HG03520 (cell line): ENCODE measurements at regions not wholly inside any gene's neighbourhood (a gene's known extent, or its start where the extent isn't known, plus 50 kb on each side); places are given as distances from the start of the nearest gene placed in this dataset.

Source experiments
- ATAC-seq: cut with Tn5 transposase; IDR thresholded peaks from one replicate; pipeline ENCODE4 v1.9.1; 2021; ENCODE audit warnings: mild to moderate bottlenecking, moderate library complexity; ENCODE audit not compliant: unreplicated experiment

DNA sequence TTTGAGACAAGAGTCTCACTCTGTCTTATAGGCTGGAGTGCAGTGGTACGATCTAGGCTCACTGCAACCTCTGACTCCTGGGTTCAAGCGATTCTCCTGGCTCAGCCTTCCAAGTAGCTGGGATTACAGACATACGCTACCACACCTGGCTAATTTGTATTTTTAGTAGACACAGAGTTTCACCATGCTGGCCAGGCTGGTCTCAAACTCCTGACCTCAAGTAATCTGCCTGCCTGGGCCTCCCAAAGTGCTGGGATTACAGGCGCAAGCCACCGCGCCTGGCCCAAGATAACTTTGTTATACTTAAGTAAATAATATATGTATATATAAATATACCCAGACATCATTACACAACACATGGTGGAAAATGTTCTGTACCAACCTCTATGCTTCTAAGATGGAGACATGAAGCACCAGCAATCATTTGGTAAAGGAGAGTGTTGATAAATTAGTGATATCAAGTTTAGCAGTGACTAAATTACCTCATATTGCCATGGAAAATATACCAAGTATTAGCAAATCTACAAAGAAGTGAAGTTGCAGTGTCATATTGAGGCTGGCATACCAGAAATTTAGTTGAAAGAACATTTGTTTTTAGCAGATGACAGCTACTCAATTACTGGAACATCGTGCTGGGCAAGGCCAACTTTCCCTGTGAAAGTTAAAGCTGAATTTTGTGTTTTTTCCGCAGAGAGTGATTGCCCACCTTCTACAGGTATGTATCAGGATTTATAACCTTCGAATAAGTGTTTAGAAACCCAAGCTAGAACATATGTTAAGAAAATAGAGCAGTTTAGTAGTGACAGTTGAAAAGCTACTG, 177.7 kb downstream of the MYCN start:
- ATAC-seq = no peak

DNA sequence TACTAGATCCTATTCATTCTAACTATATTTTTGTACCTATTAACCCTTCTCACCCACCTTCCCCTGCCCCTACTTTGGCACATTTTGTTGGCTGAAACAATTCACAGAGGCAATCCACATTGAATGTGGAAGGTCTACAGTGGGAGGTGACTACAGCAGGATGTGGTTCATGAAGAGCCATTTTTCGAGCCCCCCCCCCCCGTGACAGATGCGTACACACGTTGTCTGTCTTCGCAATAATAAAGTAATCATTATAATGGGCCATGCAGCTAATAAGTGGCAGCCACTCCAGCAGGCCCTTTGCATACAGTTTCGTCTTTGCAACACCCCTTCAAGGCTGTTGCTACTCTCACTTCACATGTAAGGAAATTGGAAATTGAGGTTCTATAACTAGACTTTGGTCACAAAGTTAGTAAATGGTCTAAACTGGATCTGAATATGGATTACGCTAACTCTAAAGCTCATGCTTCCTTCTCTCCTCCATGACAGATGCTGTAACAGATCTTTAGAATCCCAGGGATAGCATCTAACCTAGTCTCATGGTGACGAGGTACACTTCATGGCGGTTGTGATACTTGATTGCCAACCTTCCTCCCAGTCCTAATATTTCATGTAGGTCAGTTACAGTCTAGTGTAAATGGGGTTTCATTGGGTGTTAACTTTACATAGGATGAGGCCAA, 176.8 kb downstream of the MYCN start:
- no peak for ATAC-seq

DNA sequence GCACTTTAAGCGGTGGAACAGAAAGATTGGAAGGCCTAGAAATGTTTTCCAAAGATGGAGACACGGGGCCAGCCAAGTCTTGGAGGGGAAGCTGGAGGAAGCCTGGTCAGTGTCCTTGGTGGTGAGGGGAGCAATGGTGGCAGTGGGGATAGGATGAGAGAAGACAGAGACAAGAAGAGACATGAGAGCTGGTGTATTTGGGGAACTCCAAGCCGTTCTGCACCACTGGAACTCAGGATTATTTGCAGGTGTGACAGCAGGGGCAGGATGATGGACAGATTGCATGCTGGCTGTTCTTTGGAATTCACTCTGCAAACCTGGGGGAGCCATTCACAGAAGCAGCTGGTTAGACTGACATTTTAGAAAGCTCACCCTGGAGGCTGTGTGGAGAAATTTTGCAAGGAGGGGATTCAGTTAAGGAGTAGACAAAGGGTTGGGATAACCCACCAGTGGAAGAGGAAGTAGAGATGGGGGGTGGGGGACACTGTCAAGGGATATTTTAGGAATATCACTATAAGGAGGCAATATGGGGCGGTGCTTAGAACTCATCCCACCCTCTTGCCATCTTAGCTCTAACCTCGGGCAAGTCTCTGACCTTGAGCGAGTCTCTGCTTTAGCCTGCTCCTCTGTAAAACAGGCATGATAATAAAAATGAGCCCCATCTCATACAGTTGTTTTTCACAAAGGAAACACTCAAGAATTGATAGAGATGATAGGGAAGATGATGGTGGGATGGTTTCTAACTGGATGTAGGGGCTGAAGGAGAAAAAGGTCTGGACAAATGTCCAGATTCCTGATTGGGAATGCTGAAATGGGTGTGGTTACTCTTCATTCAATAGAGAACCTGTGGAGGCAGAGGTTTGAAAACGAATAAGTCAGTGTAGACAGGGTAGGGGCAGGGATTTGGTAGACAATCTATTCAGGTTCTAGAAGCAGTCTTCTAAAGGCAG, 175.8 kb downstream of the MYCN start:
- no peak for ATAC-seq

DNA sequence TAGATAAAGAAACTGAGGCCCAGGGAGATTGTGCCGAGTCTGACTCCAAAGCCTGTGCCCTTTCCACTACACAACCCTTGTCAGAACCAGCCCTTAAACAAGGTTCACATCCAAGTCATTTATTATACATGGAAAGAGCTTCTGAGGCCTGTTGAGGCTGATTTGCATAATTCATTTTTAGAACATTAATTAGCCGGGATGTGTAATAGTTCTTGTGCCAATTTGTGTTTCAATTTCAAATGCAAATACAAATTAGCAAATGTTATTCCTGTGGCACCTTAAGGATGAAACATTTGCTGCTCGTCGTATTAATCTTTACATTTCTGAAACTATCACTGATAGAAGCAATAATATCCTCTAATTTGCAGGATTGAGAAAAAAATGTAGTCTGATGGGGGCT, 174.9 kb downstream of the MYCN start:
- ATAC-seq = no peak

DNA sequence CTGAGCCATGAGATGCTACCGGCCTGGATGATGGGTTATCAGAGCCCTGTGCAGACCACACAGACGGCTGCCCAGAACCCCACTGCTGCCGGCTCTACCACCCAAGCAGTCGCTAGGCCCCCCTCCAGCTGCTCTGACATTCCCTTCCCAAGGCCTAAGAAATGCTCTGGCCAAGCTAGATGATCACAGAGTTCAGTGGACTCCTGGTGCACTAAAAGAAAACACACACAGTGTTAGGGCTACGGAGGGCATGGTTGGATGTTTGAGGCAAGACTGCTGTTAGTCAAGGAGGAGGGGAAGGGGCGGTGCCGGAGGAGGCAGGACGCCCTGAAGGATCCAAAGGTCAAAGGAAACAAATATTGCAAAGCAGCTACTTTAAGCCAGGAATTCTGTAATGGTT, 174.5 kb downstream of the MYCN start:
- ATAC-seq = no peak

DNA sequence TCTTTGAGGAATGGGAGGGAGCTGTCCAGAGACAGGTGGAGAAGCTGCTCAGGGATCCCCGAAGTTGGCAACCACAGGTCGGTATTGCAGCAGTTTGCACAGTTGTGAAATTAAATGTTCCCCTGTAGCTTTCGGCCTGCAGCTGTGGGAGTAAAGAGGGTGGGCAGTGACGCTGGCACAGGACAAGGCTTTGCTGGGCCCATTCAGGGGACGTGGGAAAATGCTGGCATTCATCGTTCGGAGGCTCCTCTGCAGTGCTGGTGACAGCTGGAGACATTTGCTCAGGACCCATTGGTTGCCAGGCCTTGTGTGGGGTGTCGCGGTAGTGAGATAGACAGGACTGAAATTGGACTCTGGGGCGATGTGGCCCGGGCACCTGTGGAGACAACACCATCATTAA, 173.7 kb downstream of the MYCN start:
- ATAC-seq = no peak

DNA sequence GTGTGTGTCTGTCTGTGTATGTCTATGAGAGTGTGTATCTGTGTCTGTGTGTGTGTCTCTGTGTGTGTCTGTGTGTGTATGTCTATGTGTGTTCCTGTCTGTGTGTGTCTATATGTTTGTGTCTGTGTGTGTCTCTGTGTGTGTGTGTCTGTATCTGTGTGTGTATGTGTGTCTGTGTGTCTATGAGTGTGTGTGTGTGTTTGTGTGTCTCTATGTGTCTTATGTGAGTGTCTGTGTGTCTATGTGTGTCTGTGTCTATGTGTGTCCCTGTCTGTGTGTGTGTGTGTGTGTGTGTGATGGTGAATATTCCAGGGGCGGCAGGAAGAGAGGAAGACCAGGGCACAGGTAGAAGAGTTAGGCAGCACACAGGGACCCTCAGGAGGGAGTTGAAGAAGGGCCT, 173.2 kb downstream of the MYCN start:
- ATAC-seq = no peak

DNA sequence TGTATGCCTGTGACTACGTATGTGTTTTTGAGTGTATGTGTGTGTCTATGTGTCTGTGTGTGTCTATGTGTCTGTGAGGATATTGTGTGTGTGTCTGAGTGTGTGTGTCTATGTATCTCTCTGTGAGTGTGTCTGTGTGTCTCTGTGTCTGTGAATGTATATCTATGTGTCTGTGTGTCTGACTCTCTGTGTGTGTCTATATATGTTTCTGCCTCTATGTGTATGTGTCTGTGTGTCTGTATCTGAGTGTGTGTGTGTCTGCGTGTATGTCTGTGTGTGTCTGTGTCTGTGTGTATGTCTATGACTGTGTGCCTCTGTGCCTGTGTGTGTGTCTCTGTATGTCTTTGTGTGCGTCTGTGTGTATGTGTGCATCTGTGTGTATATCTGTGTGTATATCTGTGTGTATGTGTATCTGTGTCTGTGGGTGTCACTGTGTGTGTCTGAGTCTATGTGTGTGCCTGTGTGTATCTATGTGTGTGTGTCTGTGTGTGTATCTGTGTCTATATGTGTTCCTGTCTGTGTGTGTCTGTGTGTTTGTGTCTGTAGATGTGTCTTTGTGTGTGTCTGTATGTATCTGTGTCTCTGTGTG, 172.7 kb downstream of the MYCN start:
- no peak for ATAC-seq

DNA sequence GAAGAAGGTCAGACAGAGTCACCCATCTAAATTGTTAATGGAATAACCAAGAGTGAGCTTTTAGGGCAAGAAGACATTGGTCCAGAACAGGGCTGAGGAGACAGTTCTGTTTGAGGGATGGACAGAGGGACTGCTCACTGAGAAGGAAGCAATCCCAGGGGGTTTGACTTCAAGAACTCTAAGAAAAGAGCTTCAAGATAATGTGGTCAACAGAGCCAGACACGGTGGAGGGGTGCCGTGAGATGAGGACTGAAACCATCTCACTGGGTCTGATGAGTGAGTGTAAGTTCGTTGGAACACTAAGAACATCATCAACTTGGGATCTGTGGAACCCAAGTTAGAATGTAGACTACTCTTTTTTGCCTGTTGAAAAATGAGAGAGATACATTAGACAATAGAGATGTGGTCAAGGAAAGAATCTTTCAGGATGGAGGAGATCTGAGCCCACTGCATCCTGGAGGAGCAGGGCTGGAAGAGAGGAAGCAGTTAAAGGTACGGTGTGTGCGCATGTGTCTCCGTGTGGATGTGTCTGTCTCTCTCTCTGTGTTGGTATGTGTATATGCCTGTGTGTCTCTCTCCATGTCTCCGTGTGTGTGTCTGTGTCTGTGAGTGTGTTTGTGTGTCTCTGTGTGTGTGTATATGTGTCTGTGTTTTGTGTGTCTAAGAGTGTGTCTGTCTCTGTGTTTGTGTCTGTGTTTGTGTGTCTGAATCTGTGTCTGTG, 172.1 kb downstream of the MYCN start:
- no peak for ATAC-seq

DNA sequence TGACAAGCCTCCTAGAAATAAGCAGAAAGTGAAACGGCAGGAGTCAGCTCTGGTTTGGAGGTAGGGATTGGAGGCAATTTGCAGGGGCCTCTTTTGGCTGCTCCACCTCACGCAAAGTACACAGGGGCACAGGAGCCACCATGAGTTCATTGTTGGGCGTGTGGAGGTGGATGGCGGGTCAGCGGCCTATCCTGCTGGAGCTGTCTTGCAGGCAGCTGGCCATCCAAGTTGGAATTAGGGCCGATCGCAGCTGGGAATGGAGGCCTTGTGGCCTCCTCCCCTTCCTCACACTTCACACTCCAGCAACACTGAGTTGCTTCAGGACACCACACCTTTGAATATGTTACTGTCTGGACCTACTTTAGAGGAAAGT, 171.5 kb downstream of the MYCN start:
- no peak for ATAC-seq

DNA sequence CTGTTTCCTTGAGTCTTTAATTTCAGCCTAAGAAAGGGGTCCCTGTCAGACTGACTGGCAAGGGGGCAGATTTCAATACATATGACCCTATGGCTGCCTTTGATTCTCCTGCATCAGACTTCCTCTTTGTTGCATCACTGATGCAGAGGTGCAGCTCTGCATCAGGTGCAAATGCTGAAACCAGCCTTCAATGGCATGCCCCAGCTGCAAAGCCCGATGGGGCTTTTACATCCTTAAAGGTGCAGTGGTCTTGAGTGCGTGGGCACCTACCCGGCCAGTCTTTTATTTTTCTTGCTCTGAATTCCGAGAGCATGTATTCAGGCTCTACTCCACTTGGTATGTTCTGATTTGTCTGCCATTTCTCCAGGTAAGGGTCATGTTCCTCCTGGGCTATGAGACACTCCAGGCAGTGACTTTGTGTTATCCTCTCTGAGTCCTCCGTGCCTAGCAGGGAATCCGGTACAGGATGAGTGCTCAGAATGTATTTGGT, 169.5 kb downstream of the MYCN start:
- ATAC-seq = no peak

DNA sequence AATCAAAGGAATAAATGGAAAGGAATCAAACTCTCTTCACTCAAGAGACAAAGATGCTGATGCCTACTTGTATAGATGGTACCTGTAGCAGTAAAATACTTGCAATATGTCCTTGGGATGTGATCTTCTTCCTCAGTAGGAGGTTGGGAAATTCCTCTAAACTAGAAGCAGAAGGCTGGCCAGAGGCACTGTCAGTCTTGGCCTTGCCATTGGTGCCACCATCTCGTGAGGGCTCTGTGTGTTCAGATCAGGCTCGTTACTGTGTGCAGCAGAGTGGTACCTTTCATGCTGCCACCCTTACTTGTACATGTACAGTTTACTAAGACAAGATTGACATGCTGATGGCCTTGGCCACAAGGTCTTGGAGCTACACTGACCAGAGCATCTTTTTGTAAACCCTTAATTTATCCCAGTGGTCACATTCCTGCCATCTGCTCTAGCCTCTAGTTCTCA, 169.0 kb downstream of the MYCN start:
- no peak for ATAC-seq

DNA sequence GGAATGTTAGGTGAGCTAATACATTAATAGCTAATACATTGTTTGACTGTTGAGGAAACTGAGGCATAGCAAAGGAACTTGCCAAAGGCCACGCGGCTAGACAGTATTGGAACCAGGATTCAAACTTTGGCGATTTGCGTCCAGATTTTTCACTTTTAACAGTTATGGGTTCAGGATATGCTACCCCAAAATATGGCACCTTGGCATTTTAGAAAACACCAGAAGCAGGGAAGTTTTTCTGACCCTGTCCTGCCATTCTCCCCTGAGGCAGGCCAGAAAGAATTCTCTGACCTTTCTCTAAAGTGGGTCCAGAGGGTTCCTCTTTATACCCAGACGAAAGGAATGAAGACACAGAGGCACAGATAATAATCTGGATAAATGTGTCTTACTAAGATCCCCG, 166.9 kb downstream of the MYCN start:
- ATAC-seq = no peak

DNA sequence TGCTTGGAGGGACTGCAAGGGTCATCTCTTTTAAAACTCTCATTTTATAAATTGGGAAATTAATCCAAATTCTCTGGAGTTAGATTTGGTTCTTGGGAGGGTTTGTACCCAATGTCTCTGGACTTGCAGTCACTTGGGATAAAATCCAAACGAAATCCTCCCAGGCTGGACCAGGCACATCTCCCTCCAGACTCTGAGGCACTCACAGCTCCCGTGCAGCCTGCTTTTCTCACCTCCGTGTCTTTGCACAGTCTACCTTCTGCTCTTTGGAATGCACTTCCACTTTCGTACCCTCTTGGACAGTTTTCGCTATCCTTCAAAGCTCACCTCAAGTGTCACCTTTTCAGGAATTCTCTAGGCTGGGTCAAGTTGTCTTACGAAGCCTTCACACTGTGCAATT, 166.3 kb downstream of the MYCN start:
- ATAC-seq = no peak

DNA sequence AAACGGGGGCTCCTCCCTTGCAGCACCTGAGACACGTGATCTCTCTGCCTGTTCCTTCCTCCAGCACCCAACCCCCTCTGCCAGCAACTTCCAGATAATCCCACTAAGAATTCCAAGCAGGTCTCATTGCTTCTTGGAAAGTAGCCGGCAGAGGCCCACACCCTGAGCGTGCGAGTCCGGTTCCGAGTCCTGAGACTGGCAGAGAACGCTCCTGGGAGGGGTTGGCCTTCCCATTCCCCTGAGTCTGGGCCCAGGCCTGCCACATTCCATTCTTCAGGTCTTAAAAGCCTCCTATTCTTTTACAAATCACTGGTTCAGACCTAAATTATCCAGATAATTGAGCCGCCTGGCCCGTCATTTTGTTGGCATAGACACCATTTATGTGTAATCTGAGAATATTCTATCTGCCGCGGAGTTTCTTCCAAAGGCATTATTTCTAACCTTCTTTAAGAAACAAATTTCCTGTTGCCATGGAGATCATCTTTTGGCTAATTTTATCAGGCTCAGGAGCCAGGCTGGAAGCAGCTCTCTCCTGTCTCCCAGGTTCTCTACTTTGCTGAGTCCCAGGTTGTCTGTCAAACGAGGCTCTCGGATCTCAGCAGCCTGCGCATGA, 165.4 kb downstream of the MYCN start:
- no peak for ATAC-seq

DNA sequence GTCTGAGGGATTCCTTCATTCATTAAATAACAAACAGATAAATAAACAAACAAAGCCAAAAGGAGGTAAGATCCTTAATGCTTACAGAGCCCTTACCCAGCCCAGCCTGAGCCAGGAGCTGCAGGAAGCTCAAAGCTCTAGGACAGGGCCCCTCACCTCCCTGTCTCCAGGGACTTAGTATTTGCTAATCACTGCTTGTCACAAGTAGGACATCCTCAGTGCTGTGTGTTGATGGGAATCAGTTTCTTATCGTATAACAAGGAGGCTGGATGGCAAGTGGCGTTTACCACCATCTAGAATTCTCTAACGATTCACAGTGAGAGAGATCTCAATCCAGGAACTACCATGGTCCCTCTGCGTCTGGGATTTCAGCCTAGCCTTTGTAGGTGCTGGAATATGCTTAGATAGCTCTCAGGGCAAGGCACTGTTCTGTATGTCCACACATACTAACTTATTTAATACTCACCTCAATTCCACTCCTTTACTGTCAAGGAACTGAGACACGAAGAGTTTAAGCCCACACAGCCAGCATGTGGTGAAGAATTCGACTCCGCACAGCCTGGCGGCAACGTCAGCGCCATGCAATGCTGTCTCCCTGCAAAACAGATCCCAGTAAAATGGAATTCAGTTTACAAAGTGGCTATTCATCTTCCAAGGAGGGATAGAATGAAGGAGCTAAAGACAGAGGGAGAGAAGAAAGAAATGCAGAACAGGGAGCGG, 164.8 kb downstream of the MYCN start:
- ATAC-seq = no peak

DNA sequence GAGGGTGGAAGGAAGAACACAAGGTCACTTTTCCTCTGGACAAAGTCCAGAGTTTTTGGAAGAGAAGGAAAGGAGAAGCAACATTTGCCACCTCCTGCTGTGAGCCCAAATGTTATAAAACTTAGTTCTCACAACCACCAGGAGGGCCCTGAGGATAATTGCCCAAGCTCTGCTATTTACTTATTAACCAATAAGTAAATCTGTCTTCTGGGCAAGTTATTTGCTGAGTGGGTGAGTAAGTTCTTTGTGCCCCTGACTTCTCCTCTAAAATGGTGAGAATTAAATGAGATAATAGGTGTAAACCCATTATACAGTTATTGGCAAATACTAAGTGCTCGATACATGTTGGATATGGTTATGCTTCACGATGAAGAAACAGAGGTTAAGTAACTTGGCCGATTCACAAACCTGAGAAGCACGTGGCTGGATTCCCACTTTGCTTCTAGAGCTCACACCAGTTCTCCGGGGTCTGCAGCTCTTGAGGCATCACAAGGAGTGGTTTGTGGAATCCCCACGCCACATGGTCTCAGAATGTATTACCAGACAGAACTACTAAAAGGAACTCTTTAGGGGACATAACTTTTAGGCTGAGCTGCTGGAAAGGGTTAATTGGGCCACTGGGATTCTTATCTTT, 164.1 kb downstream of the MYCN start:
- no peak for ATAC-seq

DNA sequence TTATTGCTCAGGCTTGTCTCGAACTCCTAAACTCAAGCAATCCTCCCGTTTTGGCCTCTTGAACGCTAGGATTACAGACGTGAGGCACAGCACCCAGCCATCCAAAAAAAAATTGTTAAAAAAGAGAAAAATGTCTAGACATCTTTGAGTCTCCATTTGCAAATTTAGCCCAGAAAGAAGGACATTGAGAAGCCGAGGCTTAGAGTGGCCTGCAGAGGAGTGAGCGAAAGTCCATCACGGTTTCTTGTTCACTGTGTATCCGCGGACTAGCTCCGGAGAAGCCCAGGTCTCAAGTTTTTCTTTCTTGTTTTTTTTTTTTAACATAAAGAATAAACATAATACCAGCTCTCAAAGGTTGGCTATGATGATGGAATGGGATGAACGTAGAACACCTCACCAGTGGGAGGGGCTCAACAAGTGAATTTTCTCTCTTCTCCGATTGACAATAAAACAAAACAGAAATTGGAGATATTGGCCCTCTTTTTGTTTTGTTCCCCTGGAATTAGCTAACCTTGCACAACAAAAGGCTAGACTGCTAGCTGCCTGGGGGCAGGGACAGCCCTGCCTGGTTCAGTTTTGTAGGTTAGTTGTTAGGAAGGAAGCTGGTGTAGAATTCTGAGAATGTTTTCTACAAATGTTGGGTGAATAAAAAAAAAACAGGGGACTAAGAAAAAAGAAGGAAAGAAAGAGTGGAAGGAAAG, 163.4 kb downstream of the MYCN start:
- ATAC-seq = no peak
